NOMO-1 treated with dmso at 0.1 percent for 144 hours (cell line): ENCODE measurements at regions not wholly inside any gene's neighbourhood (a gene's known extent, or its start where the extent isn't known, plus 50 kb on each side); places are given as distances from the start of the nearest gene placed in this dataset.
"Not testable (repeated sequence)": the region's sequence is repeated elsewhere in the genome, so short reads cannot be mapped to it uniquely, and the experiment has no call there.

Source experiments
- DNase-seq: peaks from one replicate; lab custom pipeline; 2025; ENCODE audit not compliant: unreplicated experiment; lab: John Stamatoyannopoulos, UW

DNA sequence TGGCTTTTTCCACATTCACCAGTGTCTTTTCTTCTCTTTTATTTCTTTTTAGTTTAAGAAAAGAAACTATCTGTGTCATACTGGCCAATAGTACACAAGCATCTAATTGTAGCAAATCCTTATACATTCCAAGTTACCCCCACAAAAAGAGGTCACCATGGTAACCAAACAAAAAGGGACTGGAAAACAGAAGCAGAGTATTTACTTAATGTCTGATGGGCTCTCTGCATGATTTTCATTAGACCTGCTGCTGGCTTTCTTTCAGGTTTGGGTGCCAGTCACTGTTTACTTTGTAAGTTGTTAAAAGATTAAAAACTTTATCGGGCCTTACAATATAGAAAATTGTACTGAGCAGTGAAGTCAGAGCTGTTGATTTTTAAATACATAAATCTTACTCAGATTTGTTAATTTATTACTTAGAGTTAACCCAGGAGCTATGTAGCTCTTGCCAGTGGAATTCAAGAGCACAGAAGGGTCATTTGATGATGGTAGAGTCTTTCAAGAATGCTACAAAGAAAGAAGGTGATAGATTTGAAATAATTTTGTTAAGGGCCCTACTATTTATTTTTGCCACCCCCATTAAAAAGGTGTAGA is 123.9 kb downstream of the BRMS1L start:
- DNase-seq: no peak

DNA sequence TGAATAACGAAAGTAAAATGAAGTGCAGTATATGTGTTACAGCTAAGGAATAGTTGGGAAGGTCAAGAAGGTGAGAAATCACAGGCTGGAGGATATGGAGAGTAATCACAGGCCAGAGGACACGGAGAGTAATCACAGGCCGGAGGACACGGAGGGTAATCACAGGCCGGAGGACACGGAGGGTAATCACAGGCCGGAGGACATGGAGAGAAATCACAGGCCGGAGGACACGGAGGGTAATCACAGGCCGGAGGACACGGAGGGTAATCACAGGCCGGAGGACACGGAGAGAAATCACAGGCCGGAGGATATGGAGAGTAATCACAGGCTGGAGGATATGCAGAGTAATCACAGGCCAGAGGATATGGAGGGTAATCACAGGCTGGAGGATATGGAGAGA is 121.8 kb downstream of the BRMS1L start:
- not testable (repeated sequence) for DNase-seq

GRCh38 chr14:35944847-35945246 is 118.7 kb downstream of the BRMS1L start:
- no peak for DNase-seq

GRCh38 chr14:35940291-35940690 is 114.2 kb downstream of the BRMS1L start:
- no peak for DNase-seq

DNA sequence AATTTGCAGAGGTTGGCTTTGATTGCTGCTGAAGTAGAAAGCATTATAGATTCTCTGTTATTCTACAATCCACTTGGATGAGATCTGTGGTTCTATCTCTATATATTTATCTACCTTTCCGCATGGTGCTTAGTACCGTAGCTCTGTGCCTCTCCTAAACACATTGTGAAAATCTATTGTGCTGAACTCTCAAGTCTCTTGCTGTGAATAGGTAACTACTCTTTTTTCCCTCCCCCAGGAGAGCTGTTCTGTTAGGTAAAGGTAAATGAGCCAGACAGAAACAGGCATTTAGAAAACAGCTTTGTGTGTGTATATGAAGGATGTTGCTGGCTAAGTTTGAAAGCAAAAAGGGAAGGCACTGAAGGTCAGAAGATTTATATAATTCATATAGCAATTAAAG is 112.6 kb downstream of the BRMS1L start:
- no peak for DNase-seq

DNA sequence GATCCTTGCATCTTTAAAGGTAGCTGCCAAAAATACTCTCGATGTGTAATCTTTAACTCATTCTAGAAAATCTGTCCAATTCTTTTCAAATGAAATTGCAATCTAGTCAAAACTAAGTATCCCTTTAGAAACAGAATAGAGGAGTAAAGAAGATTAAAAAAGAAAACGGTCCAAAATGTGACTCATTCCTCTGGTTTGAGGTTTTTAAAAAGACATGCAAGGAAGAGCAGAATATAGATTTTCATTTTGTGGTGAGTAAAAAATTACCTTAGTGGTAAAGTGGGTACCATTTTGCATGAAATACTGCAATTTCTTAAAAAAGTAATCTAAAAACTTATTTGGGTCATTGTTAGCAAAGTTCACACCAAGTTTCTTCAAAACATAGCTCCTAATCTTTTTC is 108.4 kb downstream of the BRMS1L start:
- DNase-seq: no peak

DNA sequence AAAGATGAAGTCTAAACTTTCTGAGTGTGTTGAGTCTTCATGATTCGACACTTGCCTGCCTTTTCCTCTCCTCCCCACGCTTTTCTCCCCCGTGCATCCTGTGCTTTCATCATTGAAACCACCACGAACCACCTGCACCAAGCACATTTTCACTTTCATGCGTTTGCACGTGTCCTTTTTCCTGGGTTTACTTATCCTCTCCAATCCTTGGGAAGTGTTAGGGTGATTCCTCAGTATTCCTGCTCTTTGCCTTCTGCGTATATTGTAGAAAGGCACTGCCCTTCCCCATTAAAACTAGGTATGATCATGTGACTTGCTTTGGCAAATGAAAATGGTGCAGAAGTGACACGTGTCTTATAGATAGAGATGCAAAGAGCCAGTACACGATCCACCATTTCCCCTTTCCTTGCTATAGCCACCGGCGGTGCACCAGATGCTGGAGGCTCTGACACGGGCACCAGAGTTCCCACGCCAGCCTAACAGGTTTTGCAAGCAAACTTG is 106.6 kb downstream of the BRMS1L start:
- DNase-seq: no peak

GRCh38 chr14:35932136-35932535 is 106.0 kb downstream of the BRMS1L start:
- no peak for DNase-seq

GRCh38 chr14:35931346-35931745 is 105.2 kb downstream of the BRMS1L start:
- DNase-seq: no peak

- DNase-seq: no peak
These were observed 103.0 kb downstream of the BRMS1L start for GRCh38 chr14:35929186-35929585.

DNA sequence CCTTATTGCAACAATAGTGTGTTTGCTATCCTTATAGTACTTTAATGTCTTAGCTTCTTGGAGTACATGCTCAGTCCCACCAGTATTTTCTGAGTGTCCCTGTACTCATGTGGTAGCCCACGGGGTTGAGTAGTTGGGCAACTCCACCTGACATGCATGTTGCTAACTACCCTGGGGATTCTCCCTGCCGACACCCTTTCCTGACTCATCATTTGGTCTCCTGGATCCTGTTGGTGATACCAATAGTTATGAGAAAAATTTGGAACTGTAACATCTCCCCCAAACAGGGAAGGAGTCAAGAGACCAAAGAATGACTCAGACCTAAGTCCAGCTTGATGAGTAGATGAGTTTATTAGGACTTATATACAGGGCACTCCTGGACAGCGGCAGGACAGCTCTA is 101.6 kb downstream of the BRMS1L start:
- DNase-seq: no peak

DNA sequence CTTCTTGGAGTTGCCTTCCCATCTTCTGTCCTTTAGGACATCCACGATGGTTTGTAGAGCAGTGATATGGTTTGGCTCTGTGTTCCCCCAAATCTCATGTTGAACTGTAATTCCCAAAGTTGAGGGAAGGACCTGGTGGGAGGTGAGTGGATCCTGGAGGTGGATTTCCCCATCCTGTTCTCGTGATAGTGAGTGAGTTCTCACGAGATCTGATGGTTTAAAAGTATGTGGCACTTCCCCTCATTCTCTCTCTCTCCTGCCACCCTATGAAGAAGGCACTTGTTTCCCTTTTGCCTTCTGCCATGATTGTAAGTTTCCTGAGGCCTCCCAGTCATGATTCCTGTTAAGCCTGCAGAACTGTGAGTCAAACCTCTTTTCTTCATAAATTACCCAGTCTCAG is 99.2 kb downstream of the BRMS1L start:
- no peak for DNase-seq

- DNase-seq: not testable (repeated sequence)
These were observed 96.5 kb downstream of the BRMS1L start for GRCh38 chr14:35922590-35922989.

DNA sequence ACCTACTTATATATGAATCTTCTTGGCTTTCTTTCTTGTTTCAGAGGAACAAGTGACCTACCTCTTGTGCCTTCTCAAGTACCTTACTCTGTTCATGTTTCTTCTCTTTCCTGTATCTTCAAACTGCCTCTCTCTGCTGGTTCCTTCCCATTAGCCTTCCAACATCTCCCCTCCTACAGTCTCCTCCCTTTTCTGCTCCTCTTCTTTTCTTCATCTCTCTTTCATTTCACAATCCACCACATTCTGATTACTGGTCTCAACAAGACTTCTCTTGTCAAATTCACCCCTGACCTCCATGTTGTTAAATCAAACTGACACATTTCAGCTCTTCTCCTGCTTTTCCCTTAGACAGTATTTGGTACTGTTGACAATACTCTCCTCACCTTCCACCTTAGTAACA is 95.6 kb downstream of the BRMS1L start:
- no peak for DNase-seq
